SK-MEL-5 (cell line): ENCODE measurements at regions not wholly inside any gene's neighbourhood (a gene's known extent, or its start where the extent isn't known, plus 50 kb on each side); places are given as distances from the start of the nearest gene placed in this dataset.
"Not testable (repeated sequence)": the region's sequence is repeated elsewhere in the genome, so short reads cannot be mapped to it uniquely, and the experiment has no call there.

Experiments used
- DNase-seq: peaks from one replicate; pipeline ENCODE4 v3.0.0-alpha.2; 2016; ENCODE audit warnings: low read depth, low spot score
- in situ Hi-C: cut with HindIII; loops from 2 replicates; pipeline ENCODE4 v1.10.0; 2016; ENCODE audit warnings: low sequenced_read_pairs, high pct_unique_total_duplicates, low pct_unique_long_range_greater_than_20kb

DNA sequence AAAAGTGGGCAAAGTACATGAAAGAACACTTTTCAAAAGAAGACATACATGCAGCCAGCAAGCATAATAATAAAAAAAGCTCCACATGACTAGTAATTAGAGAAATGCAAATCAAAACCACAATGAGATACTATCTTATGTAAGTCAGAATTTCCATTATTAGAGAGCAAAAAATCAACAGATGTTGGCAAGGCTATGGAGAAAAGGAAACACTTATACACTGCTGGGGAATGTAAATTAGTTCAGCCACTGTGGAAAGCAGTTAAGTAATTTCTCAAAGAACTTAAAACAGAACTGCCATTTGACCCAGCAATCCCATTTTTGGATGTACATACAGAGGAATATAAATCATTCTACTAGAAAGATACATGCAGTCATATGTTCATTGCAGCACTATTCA, 360.7 kb downstream of the NSUN3 start:
- in situ Hi-C loops, result no loop called here

DNA sequence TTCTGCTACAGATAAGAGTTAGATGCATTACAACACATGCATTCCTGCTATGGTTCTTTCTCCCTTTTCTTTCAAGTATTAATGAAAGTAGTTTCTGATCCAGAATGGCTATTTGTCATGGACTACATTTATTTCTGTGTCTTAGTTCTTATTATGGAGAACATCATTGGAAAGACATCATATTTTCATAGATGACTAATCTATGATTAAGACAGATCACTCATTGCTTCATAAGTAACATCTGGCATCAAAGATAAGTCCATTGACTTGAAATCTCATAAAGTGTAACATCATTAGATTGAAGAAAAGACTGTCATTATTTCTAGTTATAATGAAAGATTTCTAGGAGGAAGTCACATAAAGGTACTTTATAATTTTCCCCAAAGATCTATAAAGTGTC, 366.7 kb downstream of the NSUN3 start:
- in situ Hi-C loops, result no loop called here

More for the DNA sequence above, 360.7 kb downstream of the NSUN3 start:
- no peak for DNase-seq

DNA sequence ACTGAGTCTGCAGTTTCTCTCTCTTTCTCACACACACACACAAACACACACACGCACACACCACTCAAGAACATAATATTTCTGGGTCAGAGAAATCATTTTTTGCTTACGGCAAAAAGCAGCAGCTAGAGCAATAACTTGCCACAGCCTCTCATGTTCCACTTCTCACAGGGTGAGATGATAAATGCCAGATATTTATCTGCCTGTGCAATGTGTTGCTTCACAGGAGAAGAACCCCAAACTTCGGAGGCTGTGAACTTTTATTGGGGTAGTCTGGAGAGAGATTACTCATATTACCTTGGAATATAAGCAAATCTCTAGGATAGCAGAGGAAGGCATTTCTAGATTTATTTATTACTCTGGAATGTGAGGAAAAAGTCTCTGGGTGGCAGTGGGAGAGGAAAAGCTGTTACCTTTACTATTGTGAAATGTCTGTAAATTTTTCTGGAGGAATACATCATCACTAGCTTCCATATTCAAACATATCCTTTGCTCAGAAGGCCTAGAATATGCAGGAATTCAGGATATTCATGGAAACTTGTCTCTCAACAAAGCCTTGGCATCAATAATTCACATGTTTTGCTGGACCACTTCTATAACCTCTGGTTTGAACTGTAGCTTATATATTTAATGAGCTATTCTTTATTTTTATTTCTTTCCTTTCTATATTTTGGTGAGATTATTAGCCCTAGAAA, 369.2 kb downstream of the NSUN3 start:
- DNase-seq, result no peak
- in situ Hi-C loops, result no loop called here

More for the DNA sequence above, 366.7 kb downstream of the NSUN3 start:
- DNase-seq, result no peak

DNA sequence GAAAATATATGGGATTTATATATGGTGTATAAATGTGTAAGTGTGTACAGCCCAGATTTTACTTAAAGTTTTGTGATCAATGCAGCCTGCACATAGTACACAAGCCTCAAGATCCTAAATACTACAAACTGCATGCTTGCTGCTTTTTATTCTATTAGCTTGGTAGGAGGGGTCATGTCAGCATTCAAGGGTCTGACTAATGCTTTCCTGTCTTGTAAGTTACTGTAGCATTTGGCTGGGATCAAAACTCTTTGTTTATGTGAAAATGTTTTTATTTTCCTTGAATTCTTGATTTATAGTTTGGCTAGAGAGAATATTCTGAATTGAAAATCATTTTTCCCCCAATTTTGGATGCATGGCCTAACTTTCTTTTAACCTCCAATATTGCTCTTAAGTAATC, 370.9 kb downstream of the NSUN3 start:
- in situ Hi-C loops, result no loop called here
- no peak for DNase-seq

DNA sequence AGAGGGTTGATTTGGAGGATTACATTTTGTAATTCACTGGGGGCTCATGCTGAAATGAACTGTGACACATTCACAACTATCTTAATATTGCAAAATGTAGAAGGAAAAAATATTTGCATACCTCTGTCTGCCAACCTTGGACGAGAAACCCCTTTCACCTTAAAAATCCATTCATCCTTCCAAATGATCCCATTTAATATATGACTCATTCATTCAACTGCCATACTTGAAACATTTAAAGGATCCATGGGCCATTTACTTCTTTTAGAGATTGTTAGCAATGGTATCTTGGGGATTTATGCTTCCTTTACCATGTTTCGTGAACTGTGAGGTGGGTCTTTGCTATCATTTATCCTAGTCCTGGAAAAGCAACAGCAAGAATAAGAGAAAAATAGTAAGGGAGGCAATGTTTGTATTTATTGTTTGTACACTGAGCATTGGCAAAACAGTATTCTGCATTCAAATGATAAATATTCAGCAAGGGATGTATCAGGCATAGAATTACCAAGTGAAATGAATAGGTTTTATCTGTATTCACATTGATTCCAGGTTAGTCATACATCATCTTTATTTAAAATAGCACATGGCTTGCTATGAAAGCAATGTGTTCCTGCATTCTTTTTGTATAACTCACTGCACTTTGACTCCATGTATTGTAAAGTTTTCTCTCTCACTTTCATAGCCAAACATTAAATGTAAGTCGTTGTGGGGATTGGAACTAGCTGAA, 378.1 kb downstream of the NSUN3 start:
- DNase-seq, result no peak
- in situ Hi-C loops, result no loop called here

DNA sequence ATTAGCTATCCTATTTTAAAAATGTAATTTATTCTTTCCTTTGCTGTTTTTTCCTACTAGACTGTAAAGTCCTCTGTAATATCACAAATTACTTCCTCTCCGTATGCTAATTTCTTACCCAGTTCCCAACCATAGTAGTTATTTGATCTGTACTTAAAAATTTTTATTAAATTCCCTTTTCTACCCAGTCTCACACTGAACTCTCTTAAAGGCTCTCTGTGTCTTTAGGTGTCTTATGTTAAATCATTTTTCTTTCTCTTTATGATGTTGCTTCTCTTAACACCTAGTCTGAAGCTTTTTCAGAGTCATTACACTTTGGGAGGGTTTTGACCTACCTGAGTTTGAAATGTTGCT, 378.6 kb downstream of the NSUN3 start:
- DNase-seq, result no peak
- in situ Hi-C loops, result no loop called here

DNA sequence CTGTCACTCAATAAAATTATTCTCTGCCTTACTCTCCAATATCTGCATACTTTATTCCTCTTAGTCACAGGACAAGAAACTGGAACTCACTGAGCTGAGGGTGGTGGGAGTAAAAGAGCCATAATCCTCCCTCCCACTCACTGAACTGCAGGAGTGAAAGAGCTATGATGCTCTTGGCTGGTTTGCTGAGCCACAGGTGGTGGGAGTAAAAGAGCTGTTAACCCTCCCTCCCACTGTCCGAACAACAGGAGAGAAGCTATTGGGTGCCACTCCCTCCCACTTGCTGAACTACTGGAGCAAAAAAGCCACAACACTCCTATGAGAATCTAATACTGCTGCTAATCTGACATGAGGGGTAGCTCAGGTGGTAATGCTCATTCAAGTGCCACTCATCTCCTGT, 391.0 kb downstream of the NSUN3 start:
- in situ Hi-C loops, result no loop called here
- DNase-seq, result no peak

DNA sequence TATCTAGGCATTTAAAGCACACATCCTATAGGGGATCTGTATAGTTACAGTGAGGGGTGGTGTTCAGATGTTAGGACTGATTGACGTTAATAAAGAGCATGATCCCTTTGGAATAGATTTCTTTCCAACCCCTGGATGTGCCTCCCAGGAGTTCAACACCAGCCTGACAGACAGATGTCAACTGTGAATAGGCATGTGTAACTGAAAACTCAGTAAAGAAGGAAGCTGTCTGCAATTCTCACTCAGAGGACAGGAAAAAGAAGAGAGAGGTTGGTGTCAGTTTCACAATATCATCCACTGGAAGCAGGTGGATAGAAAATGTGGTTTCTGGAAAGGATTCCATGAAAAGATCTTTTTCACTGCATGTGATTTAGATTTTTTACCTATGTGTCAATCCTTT, 396.3 kb downstream of the NSUN3 start:
- no peak for DNase-seq
- in situ Hi-C loops, result no loop called here

DNA sequence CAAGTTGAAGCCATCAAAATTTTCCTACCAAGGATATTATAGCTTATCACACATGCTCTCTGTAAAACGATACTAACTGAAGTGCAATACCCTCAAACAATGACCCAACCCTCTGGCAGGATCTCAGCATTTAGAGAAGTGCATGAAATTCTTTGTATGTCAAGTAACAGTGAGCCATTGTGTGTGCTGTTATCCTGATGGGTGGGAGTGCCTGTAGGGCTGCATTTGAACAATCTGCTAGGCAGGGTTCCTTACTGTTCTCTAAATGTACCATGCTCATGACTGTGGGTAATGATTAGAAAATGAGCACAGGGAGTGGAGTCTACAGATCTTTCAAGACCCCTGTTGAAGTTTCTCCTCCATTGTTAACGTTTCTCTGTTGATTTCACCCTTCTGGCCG, 398.1 kb downstream of the NSUN3 start:
- DNase-seq, result peak; percentile 83
- in situ Hi-C loops, result no loop called here

DNA sequence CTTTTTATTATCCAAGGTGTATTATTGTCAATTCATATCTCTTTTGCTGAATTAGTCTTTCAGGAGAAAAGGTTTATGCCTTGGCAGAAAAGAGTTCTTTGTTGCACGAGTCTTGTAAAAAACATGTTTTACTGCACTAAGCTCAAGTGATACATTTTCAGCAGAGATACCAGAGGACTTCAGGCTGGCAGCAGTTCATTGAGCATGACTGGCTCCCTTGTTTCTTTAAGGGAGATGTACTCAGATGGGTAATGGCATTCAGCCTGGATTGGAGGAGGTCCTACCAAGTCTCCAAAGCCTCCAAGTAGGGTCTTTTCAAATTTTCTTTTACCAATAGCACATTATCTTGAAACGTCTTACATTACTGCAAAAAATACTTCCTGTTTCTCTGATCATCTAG, 400.1 kb downstream of the NSUN3 start:
- peak; percentile 4 for DNase-seq
- in situ Hi-C loops, result no loop called here

DNA sequence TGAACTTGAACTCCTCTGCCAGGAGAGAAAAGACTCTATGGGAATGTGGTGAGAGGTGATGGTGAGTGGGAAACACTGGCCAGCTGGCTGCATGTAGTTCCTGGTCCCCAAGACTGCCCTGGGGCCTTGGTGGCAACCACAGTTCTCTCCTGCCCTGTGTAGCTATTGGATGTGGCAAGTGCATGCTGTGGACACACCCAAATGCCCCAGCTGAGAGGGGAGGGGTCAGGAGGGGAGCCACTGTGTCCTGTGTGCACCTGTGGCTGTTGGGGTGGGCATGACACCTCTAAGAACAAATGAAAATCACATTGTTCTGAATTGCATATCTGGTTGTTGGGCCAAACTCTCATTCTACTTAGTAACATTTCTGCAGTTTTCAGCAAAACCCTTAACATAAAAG, 409.6 kb downstream of the NSUN3 start:
- DNase-seq, result no peak
- in situ Hi-C loops, result no loop called here

DNA sequence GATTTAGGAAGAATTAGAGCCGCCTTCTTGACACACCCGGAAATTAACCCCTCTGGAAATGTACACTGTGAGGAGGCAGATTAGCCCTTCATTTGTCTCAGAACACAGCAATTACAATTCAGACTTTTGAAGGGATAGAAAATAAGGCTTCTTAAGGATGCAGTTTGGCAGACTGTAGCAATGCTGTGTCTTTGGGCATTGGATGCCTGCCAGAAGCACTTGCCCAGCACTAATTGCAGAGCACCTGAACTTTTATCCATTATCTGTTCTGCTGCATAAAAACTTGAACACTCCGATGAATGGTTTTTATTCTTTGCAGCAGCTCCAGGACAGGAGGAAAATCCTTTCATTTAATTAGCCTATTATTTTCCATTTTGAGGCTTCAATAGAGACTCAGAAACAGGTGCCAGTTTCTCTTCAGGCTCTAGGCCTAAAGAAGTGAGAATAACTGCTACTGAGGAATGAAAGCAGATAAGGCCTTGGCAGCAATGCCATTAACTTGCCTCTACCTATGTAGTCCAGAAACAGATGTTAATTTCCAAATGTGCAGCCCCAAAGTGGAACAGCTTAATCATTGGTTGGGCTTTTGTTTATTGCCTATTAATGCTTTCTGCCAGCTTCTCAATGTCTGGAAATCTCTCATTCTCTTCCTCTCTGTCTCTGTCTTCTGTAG, 418.5 kb downstream of the NSUN3 start:
- in situ Hi-C loops, result no loop called here

DNA sequence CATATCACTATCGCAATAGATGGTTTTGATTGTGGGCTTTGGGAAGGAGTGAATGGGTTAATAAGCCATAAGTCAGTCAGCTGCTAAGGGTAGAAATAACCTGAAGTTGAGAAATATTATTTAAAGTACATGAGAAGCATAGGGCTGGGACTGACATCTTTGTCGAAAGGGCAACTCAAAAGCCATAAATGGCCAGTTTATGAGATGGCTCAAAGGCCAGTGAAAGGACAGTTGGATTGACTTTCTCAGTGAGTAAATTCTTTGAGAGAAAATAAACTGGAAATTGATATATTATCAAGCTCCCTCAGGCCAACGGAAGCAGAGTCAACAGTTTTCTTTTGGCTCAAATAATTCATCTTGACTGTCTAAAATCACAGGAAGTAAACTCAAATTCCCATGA, 419.8 kb downstream of the NSUN3 start:
- in situ Hi-C loops, result no loop called here

More for the DNA sequence above, 418.5 kb downstream of the NSUN3 start:
- DNase-seq, result no peak

DNA sequence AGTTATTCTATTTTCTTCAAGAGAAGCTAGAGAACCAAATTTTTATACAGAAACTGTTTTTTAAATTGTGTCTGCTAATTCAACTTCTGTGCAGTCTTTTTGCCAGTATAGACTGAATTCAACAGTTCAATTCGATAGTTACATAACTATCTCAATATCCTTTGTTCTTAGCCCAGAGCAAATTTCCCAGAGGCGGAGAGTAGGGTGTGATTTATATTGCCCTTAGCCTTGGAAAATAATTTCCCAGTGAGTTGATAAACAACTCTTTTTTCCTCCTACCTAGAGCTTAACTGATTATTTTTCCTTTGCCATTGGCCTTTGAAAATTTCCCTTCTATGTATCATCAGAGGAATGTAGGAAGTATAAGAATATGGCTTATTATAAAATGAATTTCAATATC, 420.5 kb downstream of the NSUN3 start:
- DNase-seq, result no peak
- in situ Hi-C loops, result no loop called here

More for the DNA sequence above, 419.8 kb downstream of the NSUN3 start:
- DNase-seq, result no peak

DNA sequence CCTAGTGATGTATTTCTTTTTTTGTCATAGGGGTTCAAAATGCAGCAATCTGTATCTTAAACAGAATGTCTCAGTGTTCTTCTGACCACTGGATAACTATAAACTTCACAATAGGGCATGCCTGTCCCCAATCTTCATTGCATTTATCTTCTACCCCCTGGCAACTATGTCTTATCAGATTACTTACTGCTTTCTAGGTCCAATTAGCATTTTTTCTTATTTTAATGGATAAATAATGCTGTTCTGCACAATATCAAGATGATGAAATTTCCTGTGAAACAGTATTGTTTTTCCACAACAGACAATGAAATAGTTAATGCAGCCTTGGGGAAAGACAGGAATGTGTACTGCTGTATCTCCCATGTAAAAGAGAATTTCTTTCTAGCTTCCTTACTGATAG, 432.1 kb downstream of the NSUN3 start:
- DNase-seq, result no peak
- in situ Hi-C loops, result no loop called here

DNA sequence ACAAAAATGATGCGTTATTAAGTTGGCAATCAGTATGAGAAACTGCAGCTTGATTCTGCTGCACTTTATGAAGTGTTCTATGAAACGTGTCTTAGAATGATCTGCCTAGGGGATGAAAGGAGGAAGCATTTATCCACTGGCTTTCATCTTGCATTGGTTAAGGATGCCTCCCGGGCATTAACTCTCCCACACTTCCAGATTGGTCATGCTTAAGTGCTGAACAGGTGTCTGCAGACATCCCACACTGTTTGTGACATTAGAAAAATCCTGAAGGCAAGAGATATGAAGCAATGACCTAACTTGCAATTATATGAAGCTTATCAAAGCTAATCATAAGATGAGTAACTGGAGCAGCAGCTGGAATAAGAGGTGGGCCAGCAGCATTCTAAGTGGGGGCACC, 437.3 kb downstream of the NSUN3 start:
- in situ Hi-C loops, result no loop called here
- no peak for DNase-seq

DNA sequence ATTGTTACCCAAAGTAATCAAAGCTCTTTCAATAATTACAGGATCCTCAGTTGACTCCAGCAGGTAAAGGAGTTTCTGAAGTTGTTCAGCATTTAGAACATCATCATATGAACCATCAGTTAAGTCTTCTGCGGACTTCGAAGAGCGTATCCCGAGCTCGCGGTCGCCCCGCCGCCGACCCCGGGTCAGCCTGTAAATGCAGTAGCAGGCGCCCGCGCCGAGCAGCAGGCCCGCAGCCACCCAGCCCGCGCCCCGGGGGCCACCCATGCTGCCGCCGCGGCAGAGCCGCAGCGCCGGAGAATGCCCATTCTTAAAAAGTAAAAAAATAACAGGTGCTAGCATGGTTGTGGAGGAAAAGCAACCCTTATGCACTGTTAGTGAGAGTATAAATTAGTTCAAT, 444.5 kb downstream of the NSUN3 start:
- in situ Hi-C loops, DNase-seq: not testable (repeated sequence)

DNA sequence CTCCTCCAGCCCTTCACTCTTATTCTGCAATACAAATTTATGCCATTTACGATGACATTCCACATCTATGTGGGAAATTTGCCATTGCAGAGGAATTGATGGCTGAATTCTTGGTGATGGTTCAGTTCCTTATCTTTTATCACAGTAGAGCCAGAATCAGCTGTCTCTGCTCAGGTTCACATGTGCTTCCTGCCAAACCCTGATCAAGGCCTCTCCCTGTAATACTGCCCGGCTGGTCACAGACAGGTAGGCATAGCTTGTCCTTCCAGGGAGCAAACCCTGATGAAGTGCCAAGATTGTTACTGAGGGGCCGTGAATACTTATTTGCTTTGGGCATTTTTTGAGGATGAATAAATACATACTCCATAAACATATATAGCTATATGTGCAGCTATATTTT, 450.0 kb downstream of the NSUN3 start:
- in situ Hi-C loops, result no loop called here
- no peak for DNase-seq

DNA sequence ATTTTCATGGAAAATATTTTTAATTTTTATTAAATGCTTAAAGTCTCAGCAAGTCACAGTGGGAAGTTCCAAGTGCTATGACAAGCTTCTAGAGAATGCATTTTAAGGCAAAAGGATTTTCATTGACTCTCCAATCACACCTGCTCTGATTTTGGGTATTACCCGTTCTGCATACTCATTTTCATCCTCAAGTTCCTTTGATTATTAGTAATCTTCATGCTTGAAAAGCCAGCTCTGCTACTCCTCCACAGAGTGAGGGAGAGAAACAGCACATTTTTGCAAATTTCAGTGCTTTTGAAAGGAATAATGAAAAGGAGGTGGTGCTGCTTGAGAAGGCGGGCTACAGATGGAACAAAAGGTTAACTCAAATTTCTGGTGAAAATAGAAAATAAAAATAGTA, 450.7 kb downstream of the NSUN3 start:
- no peak for DNase-seq
- in situ Hi-C loops, result no loop called here
